Mesodermal cell (in vitro differentiated cells): ENCODE measurements at regions not wholly inside any gene's neighbourhood (a gene's known extent, or its start where the extent isn't known, plus 50 kb on each side); places are given as distances from the start of the nearest gene placed in this dataset.
"Not testable (repeated sequence)": the region's sequence is repeated elsewhere in the genome, so short reads cannot be mapped to it uniquely, and the experiment has no call there.

ENCODE experiments used
- H3K27ac ChIP-seq: 2 replicates; pipeline ENCODE4 v1.7.0; 2013; ENCODE audit warnings: mild to moderate bottlenecking, low read depth, low read length, moderate library complexity; ENCODE audit not compliant: severe bottlenecking
- H3K36me3 ChIP-seq: 2 replicates; pipeline ENCODE4 v1.7.1; 2013; ENCODE audit warnings: mild to moderate bottlenecking, low read length, moderate library complexity; ENCODE audit not compliant: control insufficient read depth, insufficient read depth
- H3K4me1 ChIP-seq: one replicate; pipeline ENCODE4 v1.7.1; 2013; ENCODE audit warnings: mild to moderate bottlenecking, low read length; ENCODE audit not compliant: insufficient read depth, control insufficient read depth, poor library complexity, severe bottlenecking
- H3K4me3 ChIP-seq: 2 replicates; pipeline ENCODE4 v1.7.0; 2013; ENCODE audit warnings: low read length, control low read depth, mild to moderate bottlenecking; ENCODE audit not compliant: insufficient read depth, poor library complexity, severe bottlenecking; ENCODE audit errors: extremely low read depth
- H3K9me3 ChIP-seq: 2 replicates; pipeline ENCODE4 v1.7.1; 2013; ENCODE audit warnings: mild to moderate bottlenecking, low read length, moderate library complexity; ENCODE audit not compliant: control insufficient read depth
- WGBS, 2 experiments: methylation state at CpG; one replicate each; pipeline ENCODE4 v1.1.5; 2013; ENCODE audit warnings: missing lambda C conversion rate in 2 of 2; ENCODE audit not compliant: insufficient coverage in 2 of 2; 5-methylcytosine and 5-hydroxymethylcytosine counted together

DNA sequence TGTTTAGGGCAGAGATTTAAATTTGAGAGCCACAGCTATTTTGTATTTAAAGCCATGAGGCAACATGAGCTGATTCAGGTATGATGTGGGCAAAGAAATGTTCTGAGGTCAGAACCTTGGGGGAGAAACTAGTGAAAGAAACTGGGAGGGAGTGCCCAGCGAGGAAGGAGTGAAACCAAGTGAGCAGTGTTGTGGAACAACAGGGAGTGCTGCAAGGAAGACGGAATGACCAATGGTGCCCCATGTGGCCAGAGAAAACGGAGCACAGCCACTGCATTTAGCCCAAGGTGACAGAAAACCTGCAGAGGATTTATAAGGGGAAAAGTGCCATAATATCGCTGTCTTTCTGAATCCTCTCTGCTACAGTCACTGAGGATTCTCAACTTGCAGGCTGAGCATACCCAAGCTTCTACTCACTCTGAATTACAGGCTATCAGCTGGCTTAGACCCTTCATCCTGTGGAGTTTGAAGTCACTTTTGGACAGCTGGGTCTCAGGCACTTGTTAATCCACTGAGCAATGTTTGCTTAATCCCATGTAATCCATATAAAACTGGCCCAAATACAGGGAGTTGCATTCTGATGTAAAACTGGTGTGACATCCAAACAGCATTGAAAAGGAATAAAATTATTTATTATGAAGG is 777.3 kb downstream of the CCSER2 start:
- H3K4me1 ChIP-seq, result no peaks in the 10 kb centered on the region
- H3K9me3 ChIP-seq, result no peaks in the 10 kb centered on the region
- no peak overlapping the region for H3K27ac ChIP-seq
- H3K36me3 ChIP-seq, result no peaks in the 10 kb centered on the region
- WGBS, 2 experiments, result 38 to 69% methylated on average over 3 of the region's 4 CpGs
- no peak overlapping the region for H3K4me3 ChIP-seq

- Histone ChIP-seq H3K36me3 (no peaks in the 10 kb centered on the region), H3K9me3 (no peaks in the 10 kb centered on the region), H3K27ac (no peak overlapping the region), H3K4me1 (no peaks in the 10 kb centered on the region), H3K4me3 (no peak overlapping the region)
- 63 to 75% methylated on average over 1 of the region's 1 CpG for WGBS, 2 experiments
These were observed 782.9 kb downstream of the CCSER2 start for GRCh38 chr10:85111271-85111670.

- Histone ChIP-seq H3K36me3 (no peaks in the 10 kb centered on the region), H3K27ac (no peak overlapping the region), H3K4me1 (no peaks in the 10 kb centered on the region), H3K4me3 (no peak overlapping the region), H3K9me3 (no peaks in the 10 kb centered on the region)
- 90% methylated on average over 2 to 3 of the region's 3 CpGs for WGBS, 2 experiments
These were observed 796.2 kb downstream of the CCSER2 start for GRCh38 chr10:85124603-85125051.

DNA sequence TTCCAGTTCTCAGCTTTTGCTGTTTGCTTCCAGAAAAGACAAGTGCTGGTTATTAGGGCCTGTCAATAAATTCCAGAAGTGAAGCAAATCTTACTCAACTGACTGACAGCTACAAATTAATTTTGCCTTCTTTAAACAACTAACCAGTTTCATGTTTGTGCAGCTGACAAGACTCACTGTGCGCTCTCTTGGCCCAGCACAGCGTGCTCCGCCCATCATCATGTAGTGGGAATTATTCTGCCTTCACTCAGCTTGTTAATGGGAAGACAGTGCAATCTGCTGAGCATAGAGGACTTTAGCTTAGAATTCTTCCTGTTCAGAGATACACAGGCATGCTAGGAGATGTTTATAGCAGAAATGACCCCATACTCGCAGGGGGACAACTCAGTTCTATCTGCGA is 808.9 kb downstream of the CCSER2 start:
- H3K27ac ChIP-seq, result no peak overlapping the region
- H3K9me3 ChIP-seq, result no peaks in the 10 kb centered on the region
- no peaks in the 10 kb centered on the region for H3K4me1 ChIP-seq
- no peak overlapping the region for H3K4me3 ChIP-seq
- no peaks in the 10 kb centered on the region for H3K36me3 ChIP-seq
- 87 to 97% methylated on average over 4 to 5 of the region's 5 CpGs for WGBS, 2 experiments

DNA sequence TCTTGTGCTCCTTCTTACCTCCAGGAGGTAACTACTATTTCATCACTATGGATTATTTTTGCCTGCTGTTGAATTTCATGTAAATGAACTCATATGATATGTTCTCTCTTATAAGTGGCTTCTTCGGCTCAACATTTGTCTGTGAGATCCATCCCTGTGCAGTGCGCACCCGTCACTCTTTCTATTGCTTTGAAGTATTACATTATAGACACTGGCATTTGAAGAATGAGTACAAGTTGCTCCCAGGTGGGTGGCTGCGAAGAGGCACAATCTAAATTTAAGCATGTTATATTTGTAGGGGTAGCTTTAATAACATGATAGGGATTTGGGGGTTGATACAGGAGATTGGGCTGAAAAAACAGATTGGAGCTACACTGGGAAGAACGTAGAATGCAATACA is 809.7 kb downstream of the CCSER2 start:
- Histone ChIP-seq H3K4me1 (no peaks in the 10 kb centered on the region), H3K4me3 (no peak overlapping the region), H3K36me3 (no peaks in the 10 kb centered on the region), H3K9me3 (no peaks in the 10 kb centered on the region), H3K27ac (no peak overlapping the region)
- WGBS, 2 experiments, result 83 to 90% methylated on average over 2 of the region's 5 CpGs

DNA sequence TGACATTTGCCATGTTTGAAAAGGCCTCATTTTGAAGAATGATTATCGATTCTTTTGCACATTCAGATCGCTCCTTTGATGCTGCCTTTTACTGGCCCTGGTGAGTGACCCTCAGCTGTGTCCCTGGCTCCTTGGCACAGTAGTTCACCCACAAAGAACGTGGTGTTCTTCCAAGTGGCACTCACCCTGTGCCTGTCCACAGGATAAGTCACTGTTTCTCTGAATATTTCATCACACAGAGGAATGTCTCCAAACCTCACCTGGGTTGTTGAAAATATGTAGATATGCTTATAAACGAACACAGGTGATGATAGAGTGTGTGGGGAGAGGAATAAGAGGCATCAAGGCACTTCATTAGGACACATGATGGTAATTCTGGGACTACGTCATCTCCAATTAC is 810.7 kb downstream of the CCSER2 start:
- no peaks in the 10 kb centered on the region for H3K9me3 ChIP-seq
- no peaks in the 10 kb centered on the region for H3K4me1 ChIP-seq
- H3K4me3 ChIP-seq, result no peak overlapping the region
- H3K27ac ChIP-seq, result no peak overlapping the region
- no peaks in the 10 kb centered on the region for H3K36me3 ChIP-seq
- 78 to 93% methylated on average over 2 to 5 of the region's 5 CpGs for WGBS, 2 experiments

DNA sequence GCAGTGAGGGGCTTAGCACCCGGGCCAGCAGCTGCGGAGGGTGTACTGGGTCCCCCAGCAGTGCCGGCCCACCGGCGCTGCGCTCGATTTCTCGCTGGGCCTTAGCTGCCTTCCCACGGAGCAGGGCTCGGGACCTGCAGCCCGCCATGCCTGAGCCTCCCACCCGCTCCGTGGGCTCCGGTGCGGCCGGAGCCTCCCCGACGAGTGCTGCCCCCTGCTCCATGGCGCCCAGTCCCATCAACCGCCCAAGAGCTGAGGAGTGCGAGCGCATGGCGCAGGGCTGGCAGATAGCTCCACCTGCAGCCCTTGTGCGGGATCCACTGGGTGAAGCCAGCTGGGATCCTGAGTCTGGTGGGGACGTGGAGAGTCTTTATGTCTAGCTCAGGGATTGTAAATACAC is 813.1 kb downstream of the CCSER2 start:
- 91 to 98% methylated on average over 14 to 16 of the region's 25 CpGs for WGBS, 2 experiments
- not testable (repeated sequence) for H3K36me3 ChIP-seq, H3K4me3 ChIP-seq, H3K27ac ChIP-seq, H3K9me3 ChIP-seq, H3K4me1 ChIP-seq

- Histone ChIP-seq H3K27ac (no peak overlapping the region), H3K4me3 (no peak overlapping the region), H3K9me3 (no peaks in the 10 kb centered on the region), H3K36me3 (no peaks in the 10 kb centered on the region), H3K4me1 (no peaks in the 10 kb centered on the region)
- 74 to 81% methylated on average over 4 of the region's 5 CpGs for WGBS, 2 experiments
These were observed 817.6 kb downstream of the CCSER2 start for GRCh38 chr10:85145966-85146365.

- 73 to 88% methylated on average over 1 of the region's 1 CpG for WGBS, 2 experiments
- Histone ChIP-seq H3K9me3 (no peaks in the 10 kb centered on the region), H3K4me1 (no peaks in the 10 kb centered on the region)
These were observed 819.2 kb downstream of the CCSER2 start for GRCh38 chr10:85147346-85148250.

DNA sequence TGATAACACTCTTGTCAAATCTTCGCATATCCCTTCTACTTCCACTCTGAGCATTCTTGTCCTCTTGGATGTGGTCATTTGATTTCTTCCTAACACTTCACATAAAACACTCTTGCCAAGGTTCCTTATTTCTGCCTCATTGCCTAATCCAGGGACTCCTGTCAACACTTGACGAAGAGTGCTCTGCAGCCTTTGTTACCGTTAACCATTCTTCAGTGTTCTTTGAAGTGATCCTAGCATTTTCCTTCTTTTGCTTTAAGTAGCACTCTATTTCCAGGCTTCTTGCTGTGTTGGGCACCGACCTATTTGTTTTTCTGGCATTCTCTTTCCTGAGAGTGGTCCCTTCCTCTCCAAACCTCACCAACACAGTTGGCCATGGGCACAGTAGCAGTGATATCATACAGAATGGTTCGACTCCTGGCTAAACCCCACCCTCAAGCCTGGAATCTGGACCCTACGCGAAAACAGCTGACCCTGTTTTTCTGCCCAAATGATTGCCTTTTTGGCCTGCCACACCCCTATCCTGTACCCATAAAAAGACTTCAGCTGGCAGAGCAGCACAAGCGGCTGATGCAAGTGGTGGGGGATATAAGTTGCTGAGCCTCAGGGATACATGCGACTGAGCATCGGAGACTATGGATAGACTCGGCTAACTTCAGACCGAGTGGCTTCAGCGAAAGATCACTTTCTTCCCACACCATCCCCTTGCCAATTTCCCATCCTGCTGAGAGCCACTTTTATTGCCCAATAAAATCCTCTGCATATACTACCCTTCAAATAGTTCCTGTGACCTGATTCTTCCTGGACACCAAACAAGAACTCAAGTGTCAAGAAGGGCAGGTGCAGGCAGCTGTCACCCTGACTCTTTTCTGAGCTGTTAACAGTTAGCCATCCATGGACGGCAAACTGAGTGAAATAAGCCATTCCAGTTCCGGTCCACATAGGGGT is 820.6 kb downstream of the CCSER2 start:
- H3K9me3 ChIP-seq, result no peaks in the 10 kb centered on the region
- no peaks in the 10 kb centered on the region for H3K4me1 ChIP-seq
- H3K4me3 ChIP-seq, result no peak overlapping the region
- H3K27ac ChIP-seq, result no peak overlapping the region
- 82 to 89% methylated on average over 11 to 12 of the region's 15 CpGs for WGBS, 2 experiments
- no peaks in the 10 kb centered on the region for H3K36me3 ChIP-seq

More at GRCh38 chr10:85147346-85148250, 819.2 kb downstream of the CCSER2 start:
- Histone ChIP-seq H3K27ac (no peak overlapping the region), H3K4me3 (no peak overlapping the region), H3K36me3 (no peaks in the 10 kb centered on the region)
